ENCODE measurements at regions not wholly inside any gene's neighbourhood (a gene's known extent, or its start where the extent isn't known, plus 50 kb on each side); places are given as distances from the start of the nearest gene placed in this dataset.

DNA sequence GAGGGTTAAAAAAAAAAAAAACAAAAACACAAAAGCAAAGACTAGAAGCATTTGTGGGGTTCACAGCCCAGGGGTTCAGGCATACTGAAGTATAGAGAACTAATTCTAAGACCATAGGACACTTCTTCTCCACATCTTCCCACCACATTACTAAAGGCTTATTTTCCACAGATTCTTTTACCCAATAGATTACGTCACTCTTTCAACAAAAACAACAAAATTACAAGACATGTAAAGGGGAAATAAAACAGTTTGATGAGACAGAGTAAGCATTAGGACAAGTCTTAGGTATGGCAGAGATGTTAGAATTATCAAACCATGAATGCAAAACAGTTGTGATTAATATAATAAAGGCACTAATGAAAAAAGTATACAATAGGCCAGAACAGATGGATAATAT is 2013.7 kb downstream of the MRPL39 start:
- no peak for TF ChIP-seq EZH2 (IDR thresholded peaks at IDR 0.05)
- TF ChIP-seq POLR2AphosphoS5 (IDR thresholded peaks at IDR 0.05; ENCODE audit: borderline replicate concordance, low read depth, low read length), result no peak

Measured in SK-N-MC (cell line).